MCF 10A (cell line): ENCODE measurements at regions not wholly inside any gene's neighbourhood (a gene's known extent, or its start where the extent isn't known, plus 50 kb on each side); places are given as distances from the start of the nearest gene placed in this dataset.
"Not testable (repeated sequence)": the region's sequence is repeated elsewhere in the genome, so short reads cannot be mapped to it uniquely, and the experiment has no call there.

Experiments
- BruUV-seq: library from RNA; stranded (reverse); fragments of 400-500 nt; replicated peaks from 2 replicates; lab custom pipeline; 2021; lab: Mats Ljungman, UMichigan
- CTCF ChIA-PET: fragments of 300-600 bp; sonication (Branson Sonifier 250); formaldehyde crosslinking; extraction: SDS; loops from one replicate; lab custom pipeline; 2021; ENCODE audit warnings: antibody characterized with exemption, inconsistent platforms; lab: Yijun Ruan, JAX
- POLR2A ChIA-PET: fragments of 300-600, 350-650 bp; sonication (Branson Sonifier 250); formaldehyde crosslinking; extraction: SDS; loops from one replicate; lab custom pipeline; 2020; ENCODE audit warnings: antibody characterized with exemption, inconsistent platforms; lab: Yijun Ruan, JAX
- DNase-seq: peaks from one replicate; pipeline ENCODE4 v3.0.0-alpha.2; 2018; ENCODE audit not compliant: unreplicated experiment
- H3K27ac Mint-ChIP-seq: one replicate; pipeline ENCODE4 v1.8.0; 2022; ENCODE audit warnings: mild to moderate bottlenecking, low read depth, mixed read lengths; ENCODE audit not compliant: unreplicated experiment
- H3K27me3 Mint-ChIP-seq: one replicate; pipeline ENCODE4 v1.8.0; 2022; ENCODE audit warnings: mixed read lengths; ENCODE audit not compliant: insufficient read depth, unreplicated experiment
- H3K36me3 Mint-ChIP-seq: one replicate; pipeline ENCODE4 v1.8.0; 2022; ENCODE audit warnings: mild to moderate bottlenecking, moderate library complexity, mixed read lengths; ENCODE audit not compliant: insufficient read depth, unreplicated experiment
- H3K4me1 Mint-ChIP-seq: one replicate; pipeline ENCODE4 v1.8.0; 2022; ENCODE audit warnings: mixed read lengths; ENCODE audit not compliant: insufficient read depth, unreplicated experiment
- H3K4me3 Mint-ChIP-seq: one replicate; pipeline ENCODE4 v1.8.0; 2022; ENCODE audit warnings: mild to moderate bottlenecking, moderate library complexity, mixed read lengths; ENCODE audit not compliant: unreplicated experiment
- H3K9me3 Mint-ChIP-seq: one replicate; pipeline ENCODE4 v1.8.0; 2022; ENCODE audit warnings: mixed read lengths; ENCODE audit not compliant: unreplicated experiment
- CTCF ChIP-seq: fragments of 200-600 bp; IDR thresholded peaks from one replicate; pipeline ENCODE4 v1.8.0; 2022; ENCODE audit warnings: antibody characterized with exemption, mild to moderate bottlenecking; ENCODE audit not compliant: unreplicated experiment
- intact Hi-C: fragments of 100-400 bp; cut with micrococcal nuclease; formaldehyde crosslinking; loops from 2 replicates; pipeline ENCODE4 v1.14.1; 2022

DNA sequence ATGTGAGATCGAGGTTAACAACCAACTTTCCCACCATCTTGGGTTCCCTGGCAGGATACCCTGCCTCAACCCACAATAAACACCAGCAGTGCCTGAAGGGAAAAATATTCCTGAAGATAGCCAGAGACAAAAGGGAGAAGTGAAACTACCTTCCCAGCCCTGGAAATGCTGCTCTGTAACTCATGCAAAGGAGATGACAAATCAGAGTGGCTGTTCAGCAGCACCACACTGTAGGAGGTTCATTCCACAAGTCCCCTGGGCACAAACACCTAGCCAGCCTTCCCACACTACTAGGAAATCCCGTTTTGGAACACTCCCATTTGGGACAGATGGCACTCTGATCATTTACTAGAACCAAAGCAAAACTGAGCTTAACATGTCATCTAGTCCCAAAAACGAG, 190.7 kb upstream of the RBBP8 start:
- Mint-ChIP-seq H3K36me3 (no peaks in the 10 kb centered on the region), H3K27ac (no peak overlapping the region), H3K9me3 (no peaks in the 10 kb centered on the region), H3K27me3 (peaks cover 16% of the 10 kb centered on the region), H3K4me3 (no peak overlapping the region), H3K4me1 (no peaks in the 10 kb centered on the region)
- intact Hi-C loops = no loop called here
- ChIA-PET POLR2A (no interaction called here), CTCF (interaction anchor here (0.6 kb wide), 1 partner anchor 654 kb away, joined by 3 read pairs; no protein-coding TSS in a partner anchor)
- no peak for DNase-seq
- TF ChIP-seq CTCF = no peak
- BruUV-seq = no TSS peak

DNA sequence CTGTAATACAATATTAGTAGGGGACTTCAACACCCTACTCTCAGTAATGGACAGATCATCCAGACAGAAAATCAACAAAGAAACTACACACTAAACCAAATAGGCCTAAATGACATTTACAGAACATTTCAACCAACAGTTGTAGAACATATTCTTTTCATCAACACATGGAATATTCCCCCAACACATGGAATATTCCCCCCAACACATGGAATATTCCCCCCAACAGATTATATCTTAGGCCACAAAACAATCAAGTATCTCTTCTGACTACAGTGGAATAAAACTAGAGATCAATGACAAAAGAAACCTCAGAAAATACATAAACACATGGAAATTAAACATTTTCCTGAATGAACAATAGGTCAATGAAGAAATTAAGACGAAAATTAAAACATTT, 187.2 kb upstream of the RBBP8 start:
- H3K27ac Mint-ChIP-seq = no peak overlapping the region
- no TSS peak for BruUV-seq
- no peaks in the 10 kb centered on the region for H3K4me1 Mint-ChIP-seq
- intact Hi-C loops = no loop called here
- H3K36me3 Mint-ChIP-seq = no peaks in the 10 kb centered on the region
- peaks cover 21% of the 10 kb centered on the region for H3K27me3 Mint-ChIP-seq
- ChIA-PET CTCF (no interaction called here), POLR2A (no interaction called here)
- H3K9me3 Mint-ChIP-seq = no peaks in the 10 kb centered on the region
- DNase-seq = no peak
- H3K4me3 Mint-ChIP-seq = no peak overlapping the region
- no peak for TF ChIP-seq CTCF

DNA sequence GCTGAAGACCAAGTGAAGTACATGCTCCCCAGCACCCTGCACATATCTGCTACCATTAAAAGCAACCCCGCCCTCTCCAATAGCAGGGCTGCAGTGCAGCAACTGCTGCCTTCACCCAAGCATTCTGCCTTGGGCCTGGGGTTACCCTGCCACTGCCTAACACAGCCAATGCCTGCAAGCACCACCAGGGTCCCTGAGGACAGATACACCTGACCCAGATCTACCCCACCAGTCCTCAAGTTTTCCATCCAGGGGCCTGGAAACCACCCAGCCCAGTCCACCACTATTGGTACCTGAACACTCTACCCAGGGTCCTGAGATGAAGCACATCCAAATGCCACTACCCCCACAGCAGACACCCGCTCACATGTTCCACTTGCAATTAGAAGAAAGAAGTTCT, 181.1 kb upstream of the RBBP8 start:
- TF ChIP-seq CTCF = no peak
- Mint-ChIP-seq H3K4me3 (no peak overlapping the region), H3K27ac (no peak overlapping the region), H3K9me3 (no peaks in the 10 kb centered on the region), H3K4me1 (no peaks in the 10 kb centered on the region), H3K27me3 (peaks cover 25% of the 10 kb centered on the region), H3K36me3 (no peaks in the 10 kb centered on the region)
- BruUV-seq = no TSS peak
- POLR2A ChIA-PET = no interaction called here
- no peak for DNase-seq
- CTCF ChIA-PET = no interaction called here
- intact Hi-C loops = no loop called here

GRCh38 chr18:22753130-22753831, 179.8 kb upstream of the RBBP8 start:
- no peak for DNase-seq
- CTCF ChIA-PET = interaction anchor here (0.5 kb wide), 1 partner anchor 1098 kb away, joined by 3 read pairs; no protein-coding TSS in a partner anchor
- Mint-ChIP-seq H3K36me3 (no peaks in the 10 kb centered on the region), H3K4me1 (no peaks in the 10 kb centered on the region), H3K27me3 (peaks cover 20% of the 10 kb centered on the region), H3K4me3 (no peak overlapping the region), H3K9me3 (no peaks in the 10 kb centered on the region), H3K27ac (no peak overlapping the region)
- TF ChIP-seq CTCF = no peak
- intact Hi-C loops = no loop called here
- BruUV-seq = no TSS peak
- POLR2A ChIA-PET = no interaction called here

GRCh38 chr18:22764005-22764404, 169.1 kb upstream of the RBBP8 start:
- H3K27me3 Mint-ChIP-seq, CTCF ChIA-PET, H3K27ac Mint-ChIP-seq, H3K9me3 Mint-ChIP-seq, POLR2A ChIA-PET, H3K4me1 Mint-ChIP-seq, DNase-seq, H3K36me3 Mint-ChIP-seq, H3K4me3 Mint-ChIP-seq, BruUV-seq, intact Hi-C loops: not testable (repeated sequence)
